Upper lobe of left lung (tissue), 6 donors: ENCODE measurements at regions not wholly inside any gene's neighbourhood (a gene's known extent, or its start where the extent isn't known, plus 50 kb on each side); places are given as distances from the start of the nearest gene placed in this dataset.

Experiments
- ATAC-seq, 2 donors: fragments of 200-7000 bp; cut with Tn5 transposase; one replicate each; pipeline ENCODE4 v1.9.1; 2022; ENCODE audit warnings: mild to moderate bottlenecking in 2 of 2, moderate library complexity in 2 of 2; ENCODE audit not compliant: low FRiP score in 2 of 2
- DNase-seq, 2 donors: peaks; one replicate each; pipeline ENCODE4 v3.0.0-alpha.2; 2019 to 2020
- H3K27ac ChIP-seq, 4 donors: fragments of 200-600 bp; sonication (generic); one replicate each; pipeline ENCODE4 v1.5.1; 2016 to 2019
- H3K27me3 ChIP-seq, 4 donors: fragments of 200-600 bp; sonication (generic); one replicate each; pipeline ENCODE4 v1.5.1; 2017 to 2019
- H3K36me3 ChIP-seq, 4 donors: fragments of 200-600 bp; sonication (generic); one replicate each; pipeline ENCODE4 v1.5.1; 2016 to 2019
- H3K4me1 ChIP-seq, 4 donors: fragments of 200-600 bp; sonication (generic); one replicate each; pipeline ENCODE4 v1.5.1; 2018 to 2019
- H3K4me3 ChIP-seq, 4 donors: fragments of 200-600 bp; sonication (generic); one replicate each; pipeline ENCODE4 v1.5.1; 2017 to 2019; ENCODE audit warnings: mild to moderate bottlenecking in 2 of 4, moderate library complexity in 1 of 4
- H3K9me3 ChIP-seq, 4 donors: fragments of 200-600 bp; sonication (generic); one replicate each; pipeline ENCODE4 v1.5.1; 2018 to 2019
- CTCF ChIP-seq, 6 experiments: fragments of 450-650 bp in 4 of 6; fragments of 200-600 bp in 2 of 6; sonication (generic) in 2 of 6; IDR thresholded peaks; one replicate each; pipeline ENCODE4 v1.5.1; 2016 to 2019; ENCODE audit warnings: antibody characterized with exemption in 6 of 6
- EP300 ChIP-seq, 4 donors: sonication (generic); formaldehyde crosslinking; IDR thresholded peaks; one replicate each; pipeline ENCODE4 v1.5.1; 2017; ENCODE audit warnings: antibody characterized with exemption in 4 of 4, control low read depth in 2 of 4
- POLR2A ChIP-seq, 4 donors: fragments of 450-650 bp; IDR thresholded peaks; one replicate each; pipeline ENCODE4 v1.5.1; 2016 to 2017; ENCODE audit warnings: antibody characterized with exemption in 4 of 4, mild to moderate bottlenecking in 2 of 4
- POLR2AphosphoS5 ChIP-seq, 2 donors: sonication (generic); formaldehyde crosslinking; IDR thresholded peaks; one replicate each; pipeline ENCODE4 v1.5.1; 2017; ENCODE audit warnings: antibody characterized with exemption in 2 of 2
- WGBS, 2 donors: methylation state at CpG; one replicate each; pipeline ENCODE4 v1.1.5; 2017 to 2018; 5-methylcytosine and 5-hydroxymethylcytosine counted together
- donor health status: DM: no; HTN: no; CAD: no; lungs with moderate emphysema.
- donor health status: DM: no; HTN: yes; CAD: no; lungs with severe emphysema.

GRCh38 chr17:79473876-79474440 lies 136.9 kb downstream of the RBFOX3 start:
- H3K27me3 ChIP-seq, result no peaks in the 10 kb centered on the region
- no peaks in the 10 kb centered on the region for H3K4me1 ChIP-seq
- 63 to 70% methylated on average over 12 of the region's 12 CpGs for WGBS, 2 donors
- no peak overlapping the region for H3K4me3 ChIP-seq
- ATAC-seq (no peak), DNase-seq (no peak)
- H3K9me3 ChIP-seq, result no peaks in the 10 kb centered on the region
- TF ChIP-seq POLR2AphosphoS5 (IDR thresholded peaks at IDR 0.05) (no peak), POLR2A (IDR thresholded peaks at IDR 0.05) (no peak), EP300 (IDR thresholded peaks at IDR 0.05) (no peak), CTCF (IDR thresholded peaks at IDR 0.05) (no peak)
- H3K27ac ChIP-seq, result no peak overlapping the region
- no peaks in the 10 kb centered on the region for H3K36me3 ChIP-seq

GRCh38 chr17:79473111-79473875 lies 137.6 kb downstream of the RBFOX3 start:
- 59 to 63% methylated on average over 12 to 14 of the region's 14 CpGs for WGBS, 2 donors
- DNase-seq (no peak), ATAC-seq (no peak)
- Histone ChIP-seq H3K27me3 (no peaks in the 10 kb centered on the region), H3K9me3 (no peaks in the 10 kb centered on the region), H3K4me1 (no peaks in the 10 kb centered on the region), H3K4me3 (no peak overlapping the region), H3K36me3 (no peaks in the 10 kb centered on the region), H3K27ac (no peak overlapping the region)
- no peak for TF ChIP-seq CTCF (IDR thresholded peaks at IDR 0.05)
- TF ChIP-seq POLR2A (IDR thresholded peaks at IDR 0.05), result no peak
- no peak for TF ChIP-seq EP300 (IDR thresholded peaks at IDR 0.05)
- no peak for TF ChIP-seq POLR2AphosphoS5 (IDR thresholded peaks at IDR 0.05)

- WGBS, 2 donors, result 54 to 69% methylated on average over 4 of the region's 4 CpGs
- H3K27me3 ChIP-seq, result no peaks in the 10 kb centered on the region
Observed at GRCh38 chr17:79470754-79471153, 140.1 kb downstream of the RBFOX3 start.

GRCh38 chr17:79469646-79470045 lies 141.2 kb downstream of the RBFOX3 start:
- DNase-seq (no peak), ATAC-seq (no peak)
- Histone ChIP-seq H3K36me3 (no peaks in the 10 kb centered on the region), H3K9me3 (no peaks in the 10 kb centered on the region), H3K4me3 (no peak overlapping the region), H3K27ac (no peak overlapping the region), H3K27me3 (no peaks in the 10 kb centered on the region), H3K4me1 (no peaks in the 10 kb centered on the region)
- WGBS, 2 donors, result 89 to 91% methylated on average over 13 of the region's 13 CpGs
- TF ChIP-seq POLR2A (IDR thresholded peaks at IDR 0.05) (no peak), EP300 (IDR thresholded peaks at IDR 0.05) (no peak), POLR2AphosphoS5 (IDR thresholded peaks at IDR 0.05) (no peak), CTCF (IDR thresholded peaks at IDR 0.05) (no peak)

More at GRCh38 chr17:79470754-79471153, 140.1 kb downstream of the RBFOX3 start:
- no peak for DNase-seq
- Histone ChIP-seq H3K36me3 (no peaks in the 10 kb centered on the region), H3K4me1 (no peaks in the 10 kb centered on the region), H3K4me3 (no peak overlapping the region), H3K27ac (no peak overlapping the region), H3K9me3 (no peaks in the 10 kb centered on the region)
- TF ChIP-seq EP300 (IDR thresholded peaks at IDR 0.05), result no peak
- TF ChIP-seq POLR2A (IDR thresholded peaks at IDR 0.05), result no peak
- TF ChIP-seq POLR2AphosphoS5 (IDR thresholded peaks at IDR 0.05), result no peak
- no peak for TF ChIP-seq CTCF (IDR thresholded peaks at IDR 0.05)
- ATAC-seq, result no peak
